ENCODE measurements at regions not wholly inside any gene's neighbourhood (a gene's known extent, or its start where the extent isn't known, plus 50 kb on each side); places are given as distances from the start of the nearest gene placed in this dataset.
"Not testable (repeated sequence)": the region's sequence is repeated elsewhere in the genome, so short reads cannot be mapped to it uniquely, and the experiment has no call there.

GRCh38 chr3:109995377-109995776 is 658.0 kb upstream of the DPPA4 start:
- DNase-seq (ENCODE audit: low read depth in 2 of 2), result no peak

GRCh38 chr3:110001905-110002304 is 664.6 kb upstream of the DPPA4 start:
- not testable (repeated sequence) for DNase-seq (ENCODE audit: low read depth in 2 of 2)

GRCh38 chr3:110006913-110007312 is 669.6 kb upstream of the DPPA4 start:
- DNase-seq (ENCODE audit: low read depth in 2 of 2), result no peak

- no peak for DNase-seq (ENCODE audit: low read depth in 2 of 2)
Observed at GRCh38 chr3:110015231-110015963, 678.1 kb upstream of the DPPA4 start.

GRCh38 chr3:110016235-110016815 is 679.0 kb upstream of the DPPA4 start:
- no peak for DNase-seq (ENCODE audit: low read depth in 2 of 2)

- DNase-seq (ENCODE audit: low read depth in 2 of 2), result no peak
Observed at GRCh38 chr3:110017304-110017703, 680.0 kb upstream of the DPPA4 start.

- no peak for DNase-seq (ENCODE audit: low read depth in 2 of 2)
Observed at GRCh38 chr3:110021659-110022058, 684.3 kb upstream of the DPPA4 start.

GRCh38 chr3:110023022-110023421 is 685.7 kb upstream of the DPPA4 start:
- DNase-seq (ENCODE audit: low read depth in 2 of 2), result not testable (repeated sequence)

- no peak for DNase-seq (ENCODE audit: low read depth in 2 of 2)
Observed at GRCh38 chr3:110026421-110026820, 689.1 kb upstream of the DPPA4 start.

GRCh38 chr3:110027446-110028080 is 690.2 kb upstream of the DPPA4 start:
- DNase-seq (ENCODE audit: low read depth in 2 of 2), result no peak

GRCh38 chr3:110031975-110032374 is 694.6 kb upstream of the DPPA4 start:
- no peak for DNase-seq (ENCODE audit: low read depth in 2 of 2)

GRCh38 chr3:110059431-110059830 is 722.1 kb upstream of the DPPA4 start:
- no peak for DNase-seq (ENCODE audit: low read depth in 2 of 2)

GRCh38 chr3:110062716-110063115 is 725.4 kb upstream of the DPPA4 start:
- no peak for DNase-seq (ENCODE audit: low read depth in 2 of 2)

- DNase-seq (ENCODE audit: low read depth in 2 of 2), result no peak
Observed at GRCh38 chr3:110063178-110063577, 725.8 kb upstream of the DPPA4 start.

GRCh38 chr3:110066206-110066605 is 728.9 kb upstream of the DPPA4 start:
- no peak for DNase-seq (ENCODE audit: low read depth in 2 of 2)

- no peak for DNase-seq (ENCODE audit: low read depth in 2 of 2)
Observed at GRCh38 chr3:110067527-110067926, 730.2 kb upstream of the DPPA4 start.

GRCh38 chr3:110069761-110070160 is 732.4 kb upstream of the DPPA4 start:
- DNase-seq (ENCODE audit: low read depth in 2 of 2), result no peak

- DNase-seq (ENCODE audit: low read depth in 2 of 2), result no peak
Observed at GRCh38 chr3:110070161-110070916, 733.0 kb upstream of the DPPA4 start.

- no peak for DNase-seq (ENCODE audit: low read depth in 2 of 2)
Observed at GRCh38 chr3:110074095-110074494, 736.7 kb upstream of the DPPA4 start.

- no peak for DNase-seq (ENCODE audit: low read depth in 2 of 2)
Observed at GRCh38 chr3:110077093-110077492, 739.7 kb upstream of the DPPA4 start.

- no peak for DNase-seq (ENCODE audit: low read depth in 2 of 2)
Observed at GRCh38 chr3:110093411-110093810, 756.1 kb upstream of the DPPA4 start.

GRCh38 chr3:110093812-110094401 is 756.6 kb upstream of the DPPA4 start:
- DNase-seq (ENCODE audit: low read depth in 2 of 2), result no peak

Data from stimulated activated CD4-positive, alpha-beta T cell treated with anti-CD3 and anti-CD28 coated beads, Interleukin-15, amount 100 ng/mL, for 48 hours (primary cell).